ENCODE measurements at regions not wholly inside any gene's neighbourhood (a gene's known extent, or its start where the extent isn't known, plus 50 kb on each side); places are given as distances from the start of the nearest gene placed in this dataset.

DNA sequence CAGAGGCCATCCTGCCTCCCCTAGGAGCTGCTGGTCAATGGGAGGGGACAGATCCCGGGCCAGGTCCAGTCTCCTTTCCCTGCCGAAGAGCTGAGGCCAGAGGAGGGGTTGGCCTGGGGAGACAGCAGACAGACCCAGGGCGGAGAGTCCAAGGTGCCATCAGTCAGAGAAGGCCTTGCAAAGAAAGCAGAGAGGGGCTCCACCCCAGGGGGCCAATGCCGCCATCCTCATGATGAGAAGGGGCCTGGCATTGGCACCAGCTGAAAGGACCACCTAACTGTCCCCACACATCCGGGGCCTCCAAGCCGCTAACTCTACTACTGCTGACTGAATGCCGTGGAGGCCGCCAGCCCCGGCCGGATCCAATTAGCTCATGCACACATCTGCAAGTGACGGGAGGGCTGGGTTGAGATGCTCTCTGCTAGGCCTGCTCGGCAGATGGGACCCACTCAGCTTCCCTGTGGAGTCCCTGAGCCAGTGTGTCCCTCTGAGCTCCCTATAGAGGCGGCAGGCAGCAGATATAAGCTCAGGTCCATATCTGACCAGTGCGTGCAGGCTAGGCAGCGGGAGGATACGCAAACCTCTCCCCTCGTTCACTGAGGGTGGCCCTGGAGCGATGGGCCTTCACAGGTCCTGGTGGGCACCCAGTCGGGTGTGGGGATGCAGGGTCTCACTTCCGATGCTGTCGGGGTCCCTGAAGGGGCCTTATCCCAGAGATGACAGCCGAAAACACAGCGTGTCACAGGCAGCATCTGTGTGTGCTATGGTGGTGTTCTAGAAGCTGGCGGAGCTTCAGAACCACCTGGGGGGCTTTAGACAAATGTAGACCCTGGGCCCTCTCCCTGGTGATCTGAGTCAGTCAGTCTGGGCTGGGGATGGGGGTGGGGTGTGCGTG lies 183.9 kb downstream of the CTTN start:
- TF ChIP-seq, protein P1, sequence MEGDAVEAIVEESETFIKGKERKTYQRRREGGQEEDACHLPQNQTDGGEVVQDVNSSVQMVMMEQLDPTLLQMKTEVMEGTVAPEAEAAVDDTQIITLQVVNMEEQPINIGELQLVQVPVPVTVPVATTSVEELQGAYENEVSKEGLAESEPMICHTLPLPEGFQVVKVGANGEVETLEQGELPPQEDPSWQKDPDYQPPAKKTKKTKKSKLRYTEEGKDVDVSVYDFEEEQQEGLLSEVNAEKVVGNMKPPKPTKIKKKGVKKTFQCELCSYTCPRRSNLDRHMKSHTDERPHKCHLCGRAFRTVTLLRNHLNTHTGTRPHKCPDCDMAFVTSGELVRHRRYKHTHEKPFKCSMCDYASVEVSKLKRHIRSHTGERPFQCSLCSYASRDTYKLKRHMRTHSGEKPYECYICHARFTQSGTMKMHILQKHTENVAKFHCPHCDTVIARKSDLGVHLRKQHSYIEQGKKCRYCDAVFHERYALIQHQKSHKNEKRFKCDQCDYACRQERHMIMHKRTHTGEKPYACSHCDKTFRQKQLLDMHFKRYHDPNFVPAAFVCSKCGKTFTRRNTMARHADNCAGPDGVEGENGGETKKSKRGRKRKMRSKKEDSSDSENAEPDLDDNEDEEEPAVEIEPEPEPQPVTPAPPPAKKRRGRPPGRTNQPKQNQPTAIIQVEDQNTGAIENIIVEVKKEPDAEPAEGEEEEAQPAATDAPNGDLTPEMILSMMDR (IDR thresholded peaks at IDR 0.05), result no peak
- no peak for TF ChIP-seq POLR2A (IDR thresholded peaks at IDR 0.05)
